Left ventricle myocardium inferior (tissue), 1 donor: ENCODE measurements at regions not wholly inside any gene's neighbourhood (a gene's known extent, or its start where the extent isn't known, plus 50 kb on each side); places are given as distances from the start of the nearest gene placed in this dataset.

Source experiments
- DNase-seq: peaks from one replicate; pipeline ENCODE4 v3.0.0-alpha.2; 2020
- H3K27ac ChIP-seq: fragments of 200-600 bp; replicated peaks from 2 replicates; pipeline ENCODE4 v1.8.0; 2021
- H3K27me3 ChIP-seq: fragments of 200-600 bp; 2 replicates; pipeline ENCODE4 v1.8.0; 2021; ENCODE audit warnings: low read depth
- H3K36me3 ChIP-seq: fragments of 200-600 bp; 2 replicates; pipeline ENCODE4 v1.8.0; 2021
- H3K4me1 ChIP-seq: fragments of 200-600 bp; 2 replicates; pipeline ENCODE4 v1.8.0; 2021
- H3K4me3 ChIP-seq: fragments of 200-600 bp; 2 replicates; pipeline ENCODE4 v1.8.0; 2021; ENCODE audit warnings: mild to moderate bottlenecking, moderate library complexity
- H3K9me3 ChIP-seq: fragments of 200-600 bp; replicated peaks from 2 replicates; pipeline ENCODE4 v1.8.0; 2021
- intact Hi-C: fragments of 100-400 bp; cut with micrococcal nuclease; formaldehyde crosslinking; loops from one replicate; pipeline ENCODE4 v1.11.0; 2022
- TF ChIP-seq, protein P1 (sequence below): fragments of 200-600 bp; IDR thresholded peaks from 2 replicates; pipeline ENCODE4 v1.8.0; 2021; ENCODE audit warnings: antibody characterized with exemption, mild to moderate bottlenecking, borderline replicate concordance
- donor health status: DM: no; HTN: yes; CAD: no; lungs with severe emphysema.

GRCh38 chr12:92528097-92528496 is 174.7 kb upstream of the PLEKHG7 start:
- TF ChIP-seq, protein P1, sequence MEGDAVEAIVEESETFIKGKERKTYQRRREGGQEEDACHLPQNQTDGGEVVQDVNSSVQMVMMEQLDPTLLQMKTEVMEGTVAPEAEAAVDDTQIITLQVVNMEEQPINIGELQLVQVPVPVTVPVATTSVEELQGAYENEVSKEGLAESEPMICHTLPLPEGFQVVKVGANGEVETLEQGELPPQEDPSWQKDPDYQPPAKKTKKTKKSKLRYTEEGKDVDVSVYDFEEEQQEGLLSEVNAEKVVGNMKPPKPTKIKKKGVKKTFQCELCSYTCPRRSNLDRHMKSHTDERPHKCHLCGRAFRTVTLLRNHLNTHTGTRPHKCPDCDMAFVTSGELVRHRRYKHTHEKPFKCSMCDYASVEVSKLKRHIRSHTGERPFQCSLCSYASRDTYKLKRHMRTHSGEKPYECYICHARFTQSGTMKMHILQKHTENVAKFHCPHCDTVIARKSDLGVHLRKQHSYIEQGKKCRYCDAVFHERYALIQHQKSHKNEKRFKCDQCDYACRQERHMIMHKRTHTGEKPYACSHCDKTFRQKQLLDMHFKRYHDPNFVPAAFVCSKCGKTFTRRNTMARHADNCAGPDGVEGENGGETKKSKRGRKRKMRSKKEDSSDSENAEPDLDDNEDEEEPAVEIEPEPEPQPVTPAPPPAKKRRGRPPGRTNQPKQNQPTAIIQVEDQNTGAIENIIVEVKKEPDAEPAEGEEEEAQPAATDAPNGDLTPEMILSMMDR, result no peak
- no peaks in the 10 kb centered on the region for H3K27me3 ChIP-seq
- no peak overlapping the region for H3K4me3 ChIP-seq
- no peak overlapping the region for H3K27ac ChIP-seq
- H3K36me3 ChIP-seq, result no peaks in the 10 kb centered on the region
- no peaks in the 10 kb centered on the region for H3K9me3 ChIP-seq
- peaks cover 2% of the 10 kb centered on the region for H3K4me1 ChIP-seq
- intact Hi-C loops, result no loop called here
- DNase-seq, result no peak

- Histone ChIP-seq H3K36me3 (no peaks in the 10 kb centered on the region), H3K4me3 (no peak overlapping the region), H3K9me3 (no peaks in the 10 kb centered on the region), H3K27me3 (no peaks in the 10 kb centered on the region), H3K4me1 (no peaks in the 10 kb centered on the region), H3K27ac (no peak overlapping the region)
- TF ChIP-seq, protein P1, result no peak
- no peak for DNase-seq
- intact Hi-C loops, result no loop called here
Observed at GRCh38 chr12:92524489-92524888, 178.3 kb upstream of the PLEKHG7 start.

DNA sequence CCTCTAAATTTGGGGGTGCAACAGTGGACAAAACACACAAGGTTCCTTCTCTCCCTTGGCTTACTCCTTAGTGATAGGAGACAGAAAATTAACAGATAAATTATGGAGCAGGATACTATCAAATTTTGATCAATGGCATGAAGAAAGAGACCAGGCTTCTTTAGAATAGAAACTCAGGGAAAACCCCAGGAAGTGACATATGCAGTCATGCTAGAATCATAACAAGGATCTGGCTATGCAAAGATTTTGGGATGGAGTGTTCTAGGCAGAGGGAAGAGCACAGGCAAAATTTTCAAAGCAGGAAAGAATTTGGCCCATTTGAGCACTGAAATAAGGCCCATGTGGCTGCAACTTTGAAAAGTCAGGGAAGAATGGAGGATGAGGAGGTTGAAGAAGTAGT is 182.3 kb upstream of the PLEKHG7 start:
- H3K4me1 ChIP-seq, result no peaks in the 10 kb centered on the region
- intact Hi-C loops, result no loop called here
- TF ChIP-seq, protein P1, result no peak
- no peak overlapping the region for H3K4me3 ChIP-seq
- no peak overlapping the region for H3K27ac ChIP-seq
- H3K36me3 ChIP-seq, result no peaks in the 10 kb centered on the region
- no peak for DNase-seq
- H3K27me3 ChIP-seq, result no peaks in the 10 kb centered on the region
- H3K9me3 ChIP-seq, result no peaks in the 10 kb centered on the region

- H3K4me1 ChIP-seq, result no peaks in the 10 kb centered on the region
- intact Hi-C loops, result no loop called here
- no peak overlapping the region for H3K4me3 ChIP-seq
- H3K36me3 ChIP-seq, result no peaks in the 10 kb centered on the region
- TF ChIP-seq, protein P1, result no peak
- DNase-seq, result no peak
- no peak overlapping the region for H3K27ac ChIP-seq
- H3K9me3 ChIP-seq, result no peaks in the 10 kb centered on the region
- H3K27me3 ChIP-seq, result no peaks in the 10 kb centered on the region
Observed at GRCh38 chr12:92519284-92519683, 183.5 kb upstream of the PLEKHG7 start.

DNA sequence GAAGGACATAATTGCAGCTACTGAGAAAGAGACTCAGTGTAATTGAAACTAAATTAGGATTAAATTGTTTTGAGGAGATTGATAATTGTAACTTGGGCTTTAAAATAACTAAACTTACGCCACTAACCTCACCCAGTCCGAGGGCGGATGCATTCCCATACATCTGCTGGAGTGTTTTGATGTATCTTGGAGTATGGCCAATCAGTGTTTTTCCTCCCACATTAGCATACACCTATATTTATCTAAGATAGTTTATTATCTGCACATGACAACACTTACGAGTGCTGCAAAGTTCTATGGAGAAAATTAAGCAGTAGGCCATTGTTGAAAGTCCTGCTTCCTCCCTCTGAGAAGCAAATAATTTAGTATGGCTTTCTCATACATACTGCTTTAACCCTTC is 184.7 kb upstream of the PLEKHG7 start:
- intact Hi-C loops, result no loop called here
- DNase-seq, result no peak
- H3K36me3 ChIP-seq, result no peaks in the 10 kb centered on the region
- H3K4me3 ChIP-seq, result no peak overlapping the region
- no peak overlapping the region for H3K27ac ChIP-seq
- H3K9me3 ChIP-seq, result no peaks in the 10 kb centered on the region
- H3K4me1 ChIP-seq, result no peaks in the 10 kb centered on the region
- H3K27me3 ChIP-seq, result no peaks in the 10 kb centered on the region
- TF ChIP-seq, protein P1, result no peak

DNA sequence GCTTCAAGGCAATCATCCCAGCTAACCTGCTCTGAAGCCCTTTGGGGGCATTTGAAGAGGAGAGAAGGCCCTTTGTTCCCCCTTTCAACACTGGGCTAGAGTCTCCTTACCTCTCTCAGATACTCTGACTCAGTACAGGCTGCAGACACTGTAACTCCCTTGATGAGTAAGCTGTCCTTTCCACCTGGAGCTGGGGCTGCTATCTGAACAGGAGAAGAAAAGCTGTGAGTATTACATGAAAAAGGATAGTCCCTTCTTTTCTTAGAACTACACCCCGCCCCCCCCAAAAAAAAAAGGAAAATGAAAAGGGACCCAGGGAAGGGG is 186.6 kb upstream of the PLEKHG7 start:
- Histone ChIP-seq H3K27ac (no peak overlapping the region), H3K9me3 (no peaks in the 10 kb centered on the region), H3K4me3 (no peak overlapping the region), H3K27me3 (no peaks in the 10 kb centered on the region), H3K4me1 (no peaks in the 10 kb centered on the region), H3K36me3 (no peaks in the 10 kb centered on the region)
- TF ChIP-seq, protein P1, result no peak
- intact Hi-C loops, result no loop called here
- DNase-seq, result no peak
